ENCODE measurements at regions not wholly inside any gene's neighbourhood (a gene's known extent, or its start where the extent isn't known, plus 50 kb on each side); places are given as distances from the start of the nearest gene placed in this dataset.

- H3K79me2 ChIP-seq (ENCODE audit: control insufficient read depth, insufficient read depth, low read length), result no peaks in the 10 kb centered on the region
- ChIA-PET CTCF (ENCODE audit: low intra/inter-chr PET ratio) (interaction anchor here (0.7 to 1.0 kb wide), 3 partner anchors 21 to 732 kb away, joined by 3 read pairs; no protein-coding TSS in a partner anchor), POLR2A (no interaction called here)
- no peak overlapping the region for H3K4me3 ChIP-seq
- in situ Hi-C loops (cut with MboI), result no loop called here
- no peaks in the 10 kb centered on the region for H3K36me3 ChIP-seq (ENCODE audit: control insufficient read depth, insufficient read depth, low read length)
- H4K20me1 ChIP-seq (replicated peaks; ENCODE audit: control insufficient read depth, insufficient read depth, low read length), result peaks cover 15% of the 10 kb centered on the region; the same call in 1 of the 2 replicates
- H3K9me1 ChIP-seq (ENCODE audit: control insufficient read depth, insufficient read depth, low read length), result no peaks in the 10 kb centered on the region
- H3K4me1 ChIP-seq (replicated peaks in 1 of 2; ENCODE audit: control insufficient read depth in 2 of 2, insufficient read depth in 2 of 2, low read length in 2 of 2), result peaks cover 0 to 5% of the 10 kb centered on the region in 2 experiments; a peak in 1 of 5 replicates
- under 1% methylated on average over 2 of the region's 2 CpGs for WGBS (ENCODE audit: insufficient coverage, low coverage, missing lambda C conversion rate)
- H3K9me3 ChIP-seq (replicated peaks; ENCODE audit: control insufficient read depth, insufficient read depth, low read depth, low read length), result no peaks in the 10 kb centered on the region
- ATAC-seq (no peak), DNase-seq (ENCODE audit: extremely low read depth in 1 of 4, low spot score in 3 of 4) (no peak), FAIRE-seq (no peak)
- no peak overlapping the region for H3K4me2 ChIP-seq (ENCODE audit: insufficient read depth, low read length)
- intact Hi-C loops (cut with micrococcal nuclease), result loop anchor here (5.0 to 10.0 kb wide), 2 partner anchors 233 to 325 kb away; no protein-coding TSS in a partner anchor
- peaks cover 8 to 23% of the 10 kb centered on the region in 2 experiments; a peak in 4 of 5 replicates for H3K27me3 ChIP-seq (ENCODE audit: control insufficient read depth in 2 of 2, insufficient read depth in 2 of 2, low read length in 2 of 2)
- no peak overlapping the region for H2AFZ ChIP-seq (ENCODE audit: low read depth, low read length)
- H3K27ac ChIP-seq (ENCODE audit: extremely low read depth, low read depth, low read length), result no peak overlapping the region
- no TSS peak for BruUV-seq (replicated peaks)
- no peak overlapping the region for H3K9ac ChIP-seq (ENCODE audit: insufficient read depth in 1 of 2, low read depth in 2 of 2, low read length in 2 of 2)
- TF ChIP-seq XRCC5 (IDR thresholded peaks at IDR 0.05; ENCODE audit: low read depth, low read length) (no peak), ZNF174 (CRISPR knock-in tag; IDR thresholded peaks at IDR 0.05) (no peak), ZBTB49 (CRISPR knock-in tag; IDR thresholded peaks at IDR 0.05; ENCODE audit: borderline replicate concordance) (no peak), CTBP1 (IDR thresholded peaks at IDR 0.05; ENCODE audit: borderline replicate concordance) (no peak), OTX1 (CRISPR knock-in tag; IDR thresholded peaks at IDR 0.05) (no peak), PURB (CRISPR knock-in tag; IDR thresholded peaks at IDR 0.05; ENCODE audit: low read depth) (no peak), SAFB (IDR thresholded peaks at IDR 0.05; ENCODE audit: borderline replicate concordance, low read depth, low read length) (no peak), ZFP91 (CRISPR knock-in tag; IDR thresholded peaks at IDR 0.05) (no peak), ILK (tag; IDR thresholded peaks at IDR 0.05; ENCODE audit: borderline replicate concordance, low read depth) (0 out of 2 replicates have a peak, but pooled peaks have one; percentile 31), ZNF146 (CRISPR knock-in tag; IDR thresholded peaks at IDR 0.05; ENCODE audit: unreplicated experiment) (peak; percentile 90), GTF2F1 (IDR thresholded peaks at IDR 0.05; ENCODE audit: low read depth, low read length) (no peak), PHTF2 (CRISPR knock-in tag; IDR thresholded peaks at IDR 0.05) (no peak), SIN3A (IDR thresholded peaks at IDR 0.05; ENCODE audit: borderline replicate concordance in 2 of 2, control insufficient read depth in 1 of 2, low read depth in 2 of 2, low read length in 2 of 2) (no peak), NR4A1 (CRISPR knock-in tag; IDR thresholded peaks at IDR 0.05) (no peak), NR4A1 (tag; IDR thresholded peaks at IDR 0.05) (no peak), KAT2B (IDR thresholded peaks at IDR 0.05; ENCODE audit: low read depth, low read length) (no peak), NCOR1 (IDR thresholded peaks at IDR 0.05) (no peak)
- TF ChIP-seq, protein P1, sequence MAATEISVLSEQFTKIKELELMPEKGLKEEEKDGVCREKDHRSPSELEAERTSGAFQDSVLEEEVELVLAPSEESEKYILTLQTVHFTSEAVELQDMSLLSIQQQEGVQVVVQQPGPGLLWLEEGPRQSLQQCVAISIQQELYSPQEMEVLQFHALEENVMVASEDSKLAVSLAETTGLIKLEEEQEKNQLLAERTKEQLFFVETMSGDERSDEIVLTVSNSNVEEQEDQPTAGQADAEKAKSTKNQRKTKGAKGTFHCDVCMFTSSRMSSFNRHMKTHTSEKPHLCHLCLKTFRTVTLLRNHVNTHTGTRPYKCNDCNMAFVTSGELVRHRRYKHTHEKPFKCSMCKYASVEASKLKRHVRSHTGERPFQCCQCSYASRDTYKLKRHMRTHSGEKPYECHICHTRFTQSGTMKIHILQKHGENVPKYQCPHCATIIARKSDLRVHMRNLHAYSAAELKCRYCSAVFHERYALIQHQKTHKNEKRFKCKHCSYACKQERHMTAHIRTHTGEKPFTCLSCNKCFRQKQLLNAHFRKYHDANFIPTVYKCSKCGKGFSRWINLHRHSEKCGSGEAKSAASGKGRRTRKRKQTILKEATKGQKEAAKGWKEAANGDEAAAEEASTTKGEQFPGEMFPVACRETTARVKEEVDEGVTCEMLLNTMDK (IDR thresholded peaks at IDR 0.05; ENCODE audit: borderline replicate concordance, insufficient read depth, low read depth, low read length, poor library complexity, severe bottlenecking), result no peak
Measured at GRCh38 chr22:22359465-22359864, 114.9 kb downstream of the VPREB1 start.
